WTC11 (cell line): ENCODE measurements at regions not wholly inside any gene's neighbourhood (a gene's known extent, or its start where the extent isn't known, plus 50 kb on each side); places are given as distances from the start of the nearest gene placed in this dataset.

Experiments used
- ATAC-seq: fragments of 200-7000 bp; cut with Tn5 transposase; 2 replicates; pipeline ENCODE4 v1.10.0; 2021; ENCODE audit warnings: mild to moderate bottlenecking, moderate library complexity
- CTCF ChIA-PET: fragments of 300-600 bp; sonication (Branson Sonifier 250); formaldehyde crosslinking; loops from one replicate; lab custom pipeline; 2021; ENCODE audit warnings: antibody characterized with exemption; lab: Charles Lee
- POLR2A ChIA-PET: fragments of 350-600 bp; sonication (Branson Sonifier 250); formaldehyde crosslinking; loops from one replicate; lab custom pipeline; 2021; ENCODE audit warnings: antibody characterized with exemption; lab: Charles Lee
- DNase-seq: peaks from one replicate; pipeline ENCODE4 v3.0.0; 2021; ENCODE audit warnings: low spot score
- H3K27ac Mint-ChIP-seq: 2 replicates; pipeline ENCODE4 v1.8.0; 2021; ENCODE audit warnings: mixed read lengths
- H3K27me3 Mint-ChIP-seq: 2 replicates; pipeline ENCODE4 v1.8.0; 2021; ENCODE audit warnings: low read depth, mild to moderate bottlenecking, moderate library complexity, mixed read lengths
- H3K36me3 Mint-ChIP-seq: 2 replicates; pipeline ENCODE4 v1.8.0; 2021; ENCODE audit warnings: mixed read lengths
- H3K4me1 Mint-ChIP-seq: 2 replicates; pipeline ENCODE4 v1.8.0; 2022; ENCODE audit warnings: mixed read lengths
- H3K4me3 Mint-ChIP-seq: 2 replicates; pipeline ENCODE4 v1.8.0; 2021; ENCODE audit warnings: mild to moderate bottlenecking, moderate library complexity, mixed read lengths
- H3K9me3 Mint-ChIP-seq: 2 replicates; pipeline ENCODE4 v1.8.0; 2021; ENCODE audit warnings: mixed read lengths
- ATF2 ChIP-seq: sonication (generic); formaldehyde crosslinking; IDR thresholded peaks from 2 replicates; pipeline ENCODE4 v1.8.1; 2022; ENCODE audit warnings: low read depth, missing genetic modification reagents, borderline replicate concordance
- CDX4 ChIP-seq: fragments of 250-450 bp; sonication (Bioruptor Pico); IDR thresholded peaks from 2 replicates; pipeline ENCODE4 v1.9.0; 2021; ENCODE audit warnings: moderate library complexity, mild to moderate bottlenecking, inconsistent platforms, borderline replicate concordance
- ERG ChIP-seq: fragments of 250-450 bp; sonication (Bioruptor Pico); IDR thresholded peaks from 2 replicates; pipeline ENCODE4 v1.8.0; 2021; ENCODE audit warnings: mild to moderate bottlenecking
- GABPB1 ChIP-seq: sonication (generic); formaldehyde crosslinking; IDR thresholded peaks from 2 replicates; pipeline ENCODE4 v1.8.1; 2023; ENCODE audit warnings: mild to moderate bottlenecking, missing genetic modification reagents
- GTF2I ChIP-seq: fragments of 250-450 bp; sonication (Bioruptor Pico); conservative IDR thresholded peaks from 2 replicates; pipeline ENCODE4 v1.4.0; 2021; ENCODE audit warnings: mild to moderate bottlenecking
- HMGA2 ChIP-seq: fragments of 250-450 bp; sonication (Bioruptor Pico); IDR thresholded peaks from 2 replicates; pipeline ENCODE4 v1.4.0; 2021; ENCODE audit warnings: mild to moderate bottlenecking, moderate library complexity
- HMGXB4 ChIP-seq: sonication (generic); formaldehyde crosslinking; IDR thresholded peaks from 2 replicates; pipeline ENCODE4 v1.8.1; 2023; ENCODE audit warnings: mild to moderate bottlenecking, moderate library complexity, missing genetic modification reagents
- IRF1 ChIP-seq: sonication (generic); formaldehyde crosslinking; IDR thresholded peaks from 2 replicates; pipeline ENCODE4 v1.8.0; 2023; ENCODE audit warnings: missing genetic modification reagents
- MLX ChIP-seq: sonication (generic); formaldehyde crosslinking; IDR thresholded peaks from 2 replicates; pipeline ENCODE4 v1.8.1; 2023; ENCODE audit warnings: mild to moderate bottlenecking, missing genetic modification reagents, moderate library complexity
- NFATC4 ChIP-seq: fragments of 250-450 bp; sonication (Bioruptor Pico); IDR thresholded peaks from 2 replicates; pipeline ENCODE4 v1.9.0; 2021; ENCODE audit warnings: mild to moderate bottlenecking
- NR3C1 ChIP-seq: sonication (generic); formaldehyde crosslinking; conservative IDR thresholded peaks from 2 replicates; pipeline ENCODE4 v1.8.1; 2023; ENCODE audit warnings: low read depth, mild to moderate bottlenecking, missing genetic modification reagents
- OVOL2 ChIP-seq: fragments of 250-450 bp; sonication (Bioruptor Pico); IDR thresholded peaks from 2 replicates; pipeline ENCODE4 v1.9.0; 2021; ENCODE audit warnings: mild to moderate bottlenecking, borderline replicate concordance
- PREB ChIP-seq: sonication (generic); formaldehyde crosslinking; IDR thresholded peaks from 2 replicates; pipeline ENCODE4 v1.8.1; 2022; ENCODE audit warnings: mild to moderate bottlenecking, missing genetic modification reagents, moderate library complexity, borderline replicate concordance
- RELA ChIP-seq: sonication (generic); formaldehyde crosslinking; IDR thresholded peaks from 2 replicates; pipeline ENCODE4 v1.8.1; 2022; ENCODE audit warnings: missing genetic modification reagents, mild to moderate bottlenecking, borderline replicate concordance
- SMAD3 ChIP-seq: sonication (generic); formaldehyde crosslinking; IDR thresholded peaks from 2 replicates; pipeline ENCODE4 v1.8.0; 2022; ENCODE audit warnings: missing genetic modification reagents, mild to moderate bottlenecking, borderline replicate concordance
- STAT6 ChIP-seq: sonication (generic); formaldehyde crosslinking; conservative IDR thresholded peaks from 2 replicates; pipeline ENCODE4 v1.8.1; 2023; ENCODE audit warnings: mild to moderate bottlenecking, low read depth, missing genetic modification reagents, moderate library complexity
- TCF7 ChIP-seq: sonication (generic); formaldehyde crosslinking; IDR thresholded peaks from 2 replicates; pipeline ENCODE4 v1.8.0; 2022; ENCODE audit warnings: mild to moderate bottlenecking, low read depth, missing genetic modification reagents, moderate library complexity
- TEAD1 ChIP-seq: sonication (generic); formaldehyde crosslinking; IDR thresholded peaks from 2 replicates; pipeline ENCODE4 v1.8.0; 2022; ENCODE audit warnings: mild to moderate bottlenecking, missing genetic modification reagents
- USF2 ChIP-seq: sonication (generic); formaldehyde crosslinking; IDR thresholded peaks from 2 replicates; pipeline ENCODE4 v1.8.1; 2023; ENCODE audit warnings: mild to moderate bottlenecking, missing genetic modification reagents, moderate library complexity
- ZNF121 ChIP-seq: sonication (generic); formaldehyde crosslinking; IDR thresholded peaks from 2 replicates; pipeline ENCODE4 v1.8.0; 2023; ENCODE audit warnings: missing genetic modification reagents
- ZNF219 ChIP-seq: sonication (generic); formaldehyde crosslinking; IDR thresholded peaks from 2 replicates; pipeline ENCODE4 v1.8.0; 2023; ENCODE audit warnings: missing genetic modification reagents, mild to moderate bottlenecking, borderline replicate concordance
- ZNF423 ChIP-seq: fragments of 250-450 bp; sonication (Bioruptor Pico); IDR thresholded peaks from 2 replicates; pipeline ENCODE4 v2.1.2; 2022; ENCODE audit warnings: mild to moderate bottlenecking, moderate library complexity
- ZNF512 ChIP-seq: sonication (generic); formaldehyde crosslinking; IDR thresholded peaks from 2 replicates; pipeline ENCODE4 v1.8.1; 2022; ENCODE audit warnings: missing genetic modification reagents, borderline replicate concordance

- no peak for TF ChIP-seq ERG (CRISPR knock-in tag)
- TF ChIP-seq HMGXB4 = no peak
- TF ChIP-seq NFATC4 (CRISPR knock-in tag) = no peak
- TF ChIP-seq STAT6 (CRISPR knock-in tag) = no peak
- no peak for TF ChIP-seq GTF2I (CRISPR knock-in tag)
Measured at GRCh38 chr16:22751104-22751667, 62.8 kb upstream of the HS3ST2 start (continued).

- Mint-ChIP-seq H3K36me3 (no peaks in the 10 kb centered on the region), H3K4me1 (no peaks in the 10 kb centered on the region), H3K4me3 (no peak overlapping the region), H3K27ac (no peak overlapping the region), H3K27me3 (no peaks in the 10 kb centered on the region; the same call in 1 of the 2 replicates)
- ATAC-seq = no peak
- CTCF ChIA-PET = interaction anchor here (1.4 kb wide), 1 partner anchor 61 kb away, joined by 3 read pairs; no protein-coding TSS in a partner anchor
- TF ChIP-seq ATF2 (CRISPR knock-in tag) (no peak), ZNF512 (CRISPR knock-in tag) (no peak), TEAD1 (CRISPR knock-in tag) (no peak), RELA (CRISPR knock-in tag) (no peak), TCF7 (no peak), OVOL2 (CRISPR knock-in tag) (no peak), ZNF423 (no peak), CDX4 (CRISPR knock-in tag) (no peak), IRF1 (CRISPR knock-in tag) (no peak), USF2 (CRISPR knock-in tag) (no peak), SMAD3 (CRISPR knock-in tag) (no peak), PREB (CRISPR knock-in tag) (no peak), NR3C1 (CRISPR knock-in tag) (no peak), MLX (no peak), HMGA2 (CRISPR knock-in tag) (no peak), GABPB1 (CRISPR knock-in tag) (no peak), ZNF219 (CRISPR knock-in tag) (no peak), ZNF121 (CRISPR knock-in tag) (no peak)
- TF ChIP-seq, all 79 proteins: peak for 0
- H3K9me3 Mint-ChIP-seq = peaks cover 31% of the 10 kb centered on the region
- POLR2A ChIA-PET = no interaction called here
- no peak for DNase-seq
Measured at GRCh38 chr16:22751685-22752084, 62.3 kb upstream of the HS3ST2 start.
